ENCODE measurements at regions not wholly inside any gene's neighbourhood (a gene's known extent, or its start where the extent isn't known, plus 50 kb on each side); places are given as distances from the start of the nearest gene placed in this dataset.

GRCh38 chr21:27795418-27795817 lies 828.5 kb upstream of the ADAMTS5 start:
- DNase-seq (ENCODE audit: low read depth in 1 of 2, low spot score in 1 of 2), result no peak
- no peak overlapping the region for H3K27ac ChIP-seq
- no peak overlapping the region for H3K4me3 ChIP-seq
- no peak for TF ChIP-seq CTCF (IDR thresholded peaks at IDR 0.05; ENCODE audit: low read depth, low read length)
- H3K27me3 ChIP-seq, result no peaks in the 10 kb centered on the region
- H3K9me3 ChIP-seq (ENCODE audit: low read depth), result no peaks in the 10 kb centered on the region
- no peaks in the 10 kb centered on the region for H3K36me3 ChIP-seq
- no peaks in the 10 kb centered on the region for H3K4me1 ChIP-seq (ENCODE audit: low read depth)

- Histone ChIP-seq H3K36me3 (no peaks in the 10 kb centered on the region), H3K4me3 (no peak overlapping the region), H3K4me1 (ENCODE audit: low read depth) (no peaks in the 10 kb centered on the region), H3K27me3 (no peaks in the 10 kb centered on the region), H3K9me3 (ENCODE audit: low read depth) (no peaks in the 10 kb centered on the region), H3K27ac (no peak overlapping the region)
- DNase-seq (ENCODE audit: low read depth in 1 of 2, low spot score in 1 of 2), result no peak
- no peak for TF ChIP-seq CTCF (IDR thresholded peaks at IDR 0.05; ENCODE audit: low read depth, low read length)
Observed at GRCh38 chr21:27793901-27794300, 827.0 kb upstream of the ADAMTS5 start.

- DNase-seq (ENCODE audit: low read depth in 1 of 2, low spot score in 1 of 2), result peak in 1 of 2 donors; percentile 14
- TF ChIP-seq CTCF (IDR thresholded peaks at IDR 0.05; ENCODE audit: low read depth, low read length), result no peak
- no peak overlapping the region for H3K4me3 ChIP-seq
- no peaks in the 10 kb centered on the region for H3K9me3 ChIP-seq (ENCODE audit: low read depth)
- no peak overlapping the region for H3K27ac ChIP-seq
- H3K27me3 ChIP-seq, result no peaks in the 10 kb centered on the region
- H3K4me1 ChIP-seq (ENCODE audit: low read depth), result no peaks in the 10 kb centered on the region
- no peaks in the 10 kb centered on the region for H3K36me3 ChIP-seq
Observed at GRCh38 chr21:27787046-27787445, 820.2 kb upstream of the ADAMTS5 start.

GRCh38 chr21:27779606-27780005 lies 812.7 kb upstream of the ADAMTS5 start:
- no peaks in the 10 kb centered on the region for H3K27me3 ChIP-seq
- no peaks in the 10 kb centered on the region for H3K9me3 ChIP-seq (ENCODE audit: low read depth)
- H3K4me3 ChIP-seq, result no peak overlapping the region
- DNase-seq (ENCODE audit: low read depth in 1 of 2, low spot score in 1 of 2), result peak in 1 of 2 donors; percentile 17
- H3K4me1 ChIP-seq (ENCODE audit: low read depth), result no peaks in the 10 kb centered on the region
- H3K27ac ChIP-seq, result no peak overlapping the region
- no peaks in the 10 kb centered on the region for H3K36me3 ChIP-seq
- TF ChIP-seq CTCF (IDR thresholded peaks at IDR 0.05; ENCODE audit: low read depth, low read length), result no peak

- no peaks in the 10 kb centered on the region for H3K9me3 ChIP-seq (ENCODE audit: low read depth)
- H3K4me3 ChIP-seq, result no peak overlapping the region
- H3K27me3 ChIP-seq, result no peaks in the 10 kb centered on the region
- DNase-seq (ENCODE audit: low read depth in 1 of 2, low spot score in 1 of 2), result peak in 1 of 2 donors; percentile 83
- no peak overlapping the region for H3K27ac ChIP-seq
- no peaks in the 10 kb centered on the region for H3K36me3 ChIP-seq
- TF ChIP-seq CTCF (IDR thresholded peaks at IDR 0.05; ENCODE audit: low read depth, low read length), result no peak
- H3K4me1 ChIP-seq (ENCODE audit: low read depth), result no peaks in the 10 kb centered on the region
Observed at GRCh38 chr21:27776925-27777553, 810.2 kb upstream of the ADAMTS5 start.
